GM21528 (cell line): ENCODE measurements at regions not wholly inside any gene's neighbourhood (a gene's known extent, or its start where the extent isn't known, plus 50 kb on each side); places are given as distances from the start of the nearest gene placed in this dataset.

ENCODE experiments used
- ATAC-seq: cut with Tn5 transposase; IDR thresholded peaks from one replicate; pipeline ENCODE4 v1.9.1; 2021; ENCODE audit warnings: mild to moderate bottlenecking, moderate library complexity; ENCODE audit not compliant: unreplicated experiment, low FRiP score

GRCh38 chr14:86613786-86614185 is 1083.8 kb downstream of the FLRT2 start:
- ATAC-seq, result no peak

DNA sequence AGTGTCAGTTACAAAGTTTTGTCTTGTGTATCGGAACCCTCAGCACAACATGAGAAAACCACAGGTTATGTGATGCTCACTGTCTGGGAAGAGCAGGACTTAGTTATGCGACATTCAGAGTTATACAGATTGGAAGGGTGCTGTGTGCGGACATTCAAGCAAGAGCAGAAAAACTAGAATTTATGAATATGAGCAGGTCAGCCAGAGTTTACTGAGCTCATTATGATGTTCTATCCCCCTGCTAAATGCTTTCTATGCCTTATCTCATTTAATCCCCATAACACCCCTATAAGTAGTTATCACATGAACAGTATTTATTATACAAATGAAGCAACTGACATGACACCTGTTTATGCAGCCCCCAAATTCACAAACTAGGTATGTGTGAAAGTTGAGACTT is 1083.2 kb downstream of the FLRT2 start:
- ATAC-seq, result no peak

DNA sequence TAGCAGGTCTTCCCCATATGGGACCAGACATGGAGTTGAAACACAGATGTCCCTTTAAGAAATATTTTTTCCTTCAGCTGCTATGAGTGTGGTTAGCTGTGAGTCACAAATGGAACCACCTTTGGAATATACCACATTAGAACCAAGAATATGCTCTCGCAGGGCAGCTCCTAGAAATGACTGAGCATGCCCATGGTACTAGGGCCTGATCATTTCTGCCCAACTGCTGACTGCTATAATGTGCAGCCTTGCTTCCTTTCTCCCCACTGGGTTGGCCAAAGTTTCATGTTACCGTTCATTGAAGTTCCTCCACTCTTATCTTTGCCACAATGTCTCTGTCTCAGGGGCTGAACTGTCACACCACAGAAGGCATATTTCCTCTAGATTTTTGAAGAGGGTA is 1074.6 kb downstream of the FLRT2 start:
- no peak for ATAC-seq

- no peak for ATAC-seq
Observed at GRCh38 chr14:86602263-86602662, 1072.3 kb downstream of the FLRT2 start.

DNA sequence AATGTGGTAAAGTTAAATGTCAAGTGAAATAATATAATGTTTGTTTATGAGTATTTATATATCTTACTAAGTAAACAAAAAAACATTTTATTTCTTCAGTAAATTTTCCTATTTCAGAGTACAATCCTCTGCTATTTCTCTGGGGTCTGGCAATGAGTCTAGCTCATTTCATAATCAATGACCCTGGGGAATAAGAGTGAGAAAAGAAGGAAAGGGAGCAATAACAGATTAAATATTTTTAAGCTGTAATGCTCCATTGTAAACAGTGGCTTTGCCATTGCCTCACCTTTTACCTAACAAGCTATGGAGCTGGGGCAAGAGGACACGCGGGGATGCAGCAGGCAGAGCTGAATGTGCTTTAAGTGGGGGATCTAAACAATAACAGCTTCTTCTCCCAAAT is 1071.9 kb downstream of the FLRT2 start:
- no peak for ATAC-seq

DNA sequence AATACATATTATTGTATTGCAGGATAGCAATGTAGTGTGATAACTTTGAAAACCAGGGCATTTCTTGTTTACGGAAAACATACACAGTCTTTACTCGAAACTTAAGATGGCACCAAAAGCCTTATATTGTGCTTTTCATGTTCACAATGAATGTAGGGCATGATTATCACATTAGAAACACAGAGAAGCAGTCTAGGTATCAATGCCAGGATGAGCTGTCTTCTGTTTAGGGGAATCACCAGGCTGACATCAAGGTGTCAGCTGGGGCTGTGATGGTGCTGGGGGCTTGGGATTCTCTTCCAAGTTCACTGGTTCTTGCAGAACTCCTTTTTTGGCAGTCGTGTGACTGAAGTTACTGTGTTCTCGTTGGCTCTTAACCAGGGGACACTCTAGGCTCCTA is 1067.3 kb downstream of the FLRT2 start:
- no peak for ATAC-seq

GRCh38 chr14:86596024-86596423 is 1066.1 kb downstream of the FLRT2 start:
- no peak for ATAC-seq

GRCh38 chr14:86575141-86575540 is 1045.2 kb downstream of the FLRT2 start:
- no peak for ATAC-seq

DNA sequence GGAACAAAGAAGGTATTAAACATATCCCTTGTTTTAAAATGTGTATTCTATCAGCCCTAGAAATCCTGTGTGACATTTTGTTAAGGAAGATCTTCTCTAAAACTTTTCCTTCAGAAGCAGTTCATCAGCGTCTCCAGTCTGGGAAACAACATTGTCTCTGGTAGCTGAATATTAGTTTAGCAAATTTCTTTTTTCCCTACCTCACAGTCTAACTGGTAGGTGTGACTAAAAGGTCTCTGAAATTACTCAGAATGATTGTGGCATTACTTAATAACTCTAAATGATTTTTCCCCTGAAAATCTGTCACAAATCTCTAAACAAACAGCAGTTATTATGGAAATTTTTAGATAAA is 1044.8 kb downstream of the FLRT2 start:
- no peak for ATAC-seq

DNA sequence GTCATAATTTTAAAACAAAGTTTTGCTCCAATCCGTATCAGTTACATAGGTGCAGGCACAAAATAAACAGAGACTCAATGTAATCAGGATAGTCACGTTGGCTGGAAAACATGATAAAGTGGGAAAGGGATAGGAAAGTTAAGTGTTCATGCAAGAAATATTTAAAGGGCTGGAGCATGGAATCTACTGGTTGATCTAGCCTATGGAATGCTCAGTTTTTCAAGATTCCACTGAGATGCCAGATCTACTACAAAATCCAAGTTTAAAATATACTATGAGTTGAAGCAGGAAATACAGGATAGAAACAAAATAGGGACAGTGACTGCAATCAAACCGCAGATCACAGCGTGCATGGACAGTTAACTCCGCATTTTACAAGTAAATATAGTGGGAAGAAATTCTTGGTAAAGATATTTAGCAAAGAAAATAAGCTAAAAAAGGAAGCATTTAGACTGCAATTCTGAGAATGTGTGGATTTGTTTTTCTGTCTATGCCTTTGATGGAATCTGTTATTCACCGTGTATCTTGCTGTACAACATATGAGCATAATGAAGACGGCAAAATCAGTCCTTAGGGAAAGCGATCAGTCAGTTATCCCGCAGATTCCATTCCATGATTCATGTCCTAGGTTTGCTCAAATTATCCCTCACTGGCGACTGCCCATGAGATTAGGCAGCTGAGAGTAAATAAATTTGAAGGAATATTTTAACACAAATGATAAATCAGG is 1044.3 kb downstream of the FLRT2 start:
- ATAC-seq, result no peak

- no peak for ATAC-seq
Observed at GRCh38 chr14:86570371-86570770, 1040.4 kb downstream of the FLRT2 start.

GRCh38 chr14:86543521-86543920 is 1013.6 kb downstream of the FLRT2 start:
- no peak for ATAC-seq

- no peak for ATAC-seq
Observed at GRCh38 chr14:86541972-86542371, 1012.0 kb downstream of the FLRT2 start.

GRCh38 chr14:86540636-86541247 is 1010.8 kb downstream of the FLRT2 start:
- no peak for ATAC-seq

DNA sequence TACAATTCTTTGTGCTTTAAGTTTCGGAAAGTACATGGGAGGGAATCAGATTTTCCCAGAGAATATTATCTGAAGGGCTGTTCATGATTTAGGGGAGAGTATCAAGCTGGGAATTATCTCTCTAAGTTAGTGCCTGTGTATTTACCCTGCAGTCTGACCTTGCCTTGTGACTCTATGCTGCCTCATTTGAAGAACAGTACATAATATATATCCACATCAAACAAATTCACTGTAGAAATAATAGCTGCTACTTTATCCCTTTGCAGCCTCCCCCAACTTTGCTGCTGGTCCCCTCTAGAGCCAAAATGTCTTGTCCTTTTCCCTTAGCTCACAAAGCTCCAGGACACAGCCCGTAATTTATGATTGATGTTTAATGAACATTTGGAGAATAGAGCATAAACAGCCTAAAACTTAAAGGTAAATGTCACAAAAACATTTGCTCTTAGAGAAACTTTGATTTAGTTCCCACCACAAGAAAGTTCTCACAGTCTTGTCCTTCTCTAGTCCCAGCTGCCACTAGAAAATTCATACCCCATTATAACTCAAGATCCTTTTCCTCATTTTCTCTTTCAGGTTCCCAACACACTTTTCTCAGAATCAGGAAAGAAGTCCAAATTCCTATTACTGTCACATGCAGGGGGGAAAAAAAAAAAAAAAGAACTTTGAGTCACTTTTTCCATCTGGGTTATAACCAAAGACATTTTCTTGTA is 1009.6 kb downstream of the FLRT2 start:
- ATAC-seq, result no peak

- ATAC-seq, result no peak
Observed at GRCh38 chr14:86533834-86534233, 1003.9 kb downstream of the FLRT2 start.

DNA sequence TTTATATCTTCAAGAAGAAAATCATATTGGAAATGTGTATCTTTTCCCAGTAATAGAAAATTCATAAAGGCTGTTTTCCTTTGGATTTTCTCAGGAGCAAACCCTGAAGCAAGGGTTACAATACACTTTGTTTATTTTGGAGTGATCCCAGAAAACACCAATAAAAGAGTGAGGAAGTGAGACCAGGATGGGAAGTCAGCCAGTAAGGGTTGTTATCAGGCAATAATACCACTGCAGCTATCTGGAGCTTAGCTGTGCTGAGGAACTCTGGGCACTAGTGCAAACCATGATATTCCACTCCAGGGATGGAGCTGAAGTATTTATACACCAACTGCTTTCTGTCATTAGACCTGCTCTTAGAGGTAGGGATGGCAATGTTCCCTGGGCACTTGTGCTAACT is 1002.3 kb downstream of the FLRT2 start:
- ATAC-seq, result no peak

DNA sequence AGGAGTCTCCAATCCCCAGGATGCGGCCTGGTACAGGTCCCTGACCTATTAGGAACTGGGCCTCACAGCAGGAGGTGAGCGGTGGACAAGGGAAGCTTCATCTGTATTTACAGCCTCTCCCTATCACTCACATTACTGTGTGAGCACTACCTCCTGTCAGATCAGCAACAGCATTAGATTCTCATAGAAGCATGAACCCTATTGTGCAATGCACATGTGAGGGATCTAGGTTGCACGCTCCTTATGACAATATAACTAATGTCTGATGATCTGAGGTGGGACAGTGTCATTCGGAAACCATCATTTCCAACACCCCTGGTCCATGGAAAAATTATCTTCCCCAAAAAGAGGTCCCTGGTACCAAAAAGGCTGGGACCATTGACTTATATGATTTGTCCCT is 1000.5 kb downstream of the FLRT2 start:
- ATAC-seq, result no peak

GRCh38 chr14:86527312-86527711 is 997.4 kb downstream of the FLRT2 start:
- ATAC-seq, result no peak

- no peak for ATAC-seq
Observed at GRCh38 chr14:86525673-86526072, 995.7 kb downstream of the FLRT2 start.

DNA sequence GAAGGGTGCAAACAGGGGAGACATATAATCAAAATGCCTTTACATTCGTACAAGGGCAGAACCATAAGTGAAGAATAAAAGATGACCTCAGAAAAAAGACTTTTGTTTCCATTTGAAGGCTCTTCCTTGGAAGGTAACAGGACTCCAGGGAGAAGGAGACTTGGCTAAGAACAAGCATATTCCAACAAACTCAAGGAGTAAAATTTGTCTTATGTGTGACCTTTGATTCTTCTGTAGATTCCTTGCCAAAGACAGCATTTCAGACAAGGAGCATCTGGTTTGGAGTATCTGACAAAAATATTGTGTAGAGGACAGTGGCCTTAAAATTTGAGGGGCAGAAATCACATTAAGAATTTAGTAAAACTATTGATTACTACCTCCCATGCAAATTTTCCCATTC is 991.9 kb downstream of the FLRT2 start:
- ATAC-seq, result no peak
